ES-I3 (cell line): ENCODE measurements at regions not wholly inside any gene's neighbourhood (a gene's known extent, or its start where the extent isn't known, plus 50 kb on each side); places are given as distances from the start of the nearest gene placed in this dataset.

Experiments used
- H3K36me3 ChIP-seq: 2 replicates; pipeline ENCODE4 v1.6.1; 2013; ENCODE audit warnings: mild to moderate bottlenecking, low read length, control low read depth, moderate library complexity; ENCODE audit not compliant: insufficient read depth
- H3K4me1 ChIP-seq: 2 replicates; pipeline ENCODE4 v1.6.1; 2013; ENCODE audit warnings: mild to moderate bottlenecking, control low read depth, low read length; ENCODE audit not compliant: insufficient read depth
- H3K9ac ChIP-seq: 2 replicates; pipeline ENCODE4 v1.6.1; 2013; ENCODE audit warnings: low read depth, mild to moderate bottlenecking, low read length, moderate library complexity
- H3K9me3 ChIP-seq: 2 replicates; pipeline ENCODE4 v1.6.1; 2013; ENCODE audit warnings: mild to moderate bottlenecking, low read length, moderate library complexity; ENCODE audit not compliant: control insufficient read depth, insufficient read depth

DNA sequence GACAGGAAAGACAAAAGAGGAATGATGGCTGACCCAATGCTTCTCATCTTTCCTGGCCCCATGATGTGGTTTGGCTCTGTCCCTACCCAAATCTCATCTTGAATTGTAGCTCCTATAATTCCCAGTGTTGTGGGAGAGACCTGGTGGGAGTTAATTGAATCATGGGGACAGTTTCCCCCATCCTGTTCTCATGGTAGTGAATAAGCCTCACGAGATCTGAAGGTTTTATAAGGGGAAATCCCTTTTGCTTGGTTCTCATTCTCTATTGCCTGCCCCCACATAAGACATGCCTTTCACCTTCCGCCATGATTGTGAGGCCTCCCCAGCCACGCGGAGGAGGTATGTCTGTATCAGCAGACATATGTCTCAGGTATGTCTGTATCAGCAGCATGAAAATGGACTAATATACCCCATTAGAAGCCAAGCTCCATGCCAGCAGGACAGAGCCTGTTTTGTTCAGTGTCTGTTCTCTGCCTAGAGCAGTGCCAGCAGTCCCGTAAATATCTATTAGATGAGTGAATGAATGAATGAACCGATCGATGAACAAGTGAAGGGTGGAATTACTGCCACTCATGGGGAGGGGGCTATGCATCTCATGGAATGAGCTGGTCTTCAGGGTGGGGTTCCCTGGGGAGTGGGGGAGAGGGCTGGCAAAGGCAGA, 304.4 kb downstream of the SOX9 start:
- no peaks in the 10 kb centered on the region for H3K9me3 ChIP-seq
- no peak overlapping the region for H3K9ac ChIP-seq
- peaks cover 22% of the 10 kb centered on the region for H3K4me1 ChIP-seq
- H3K36me3 ChIP-seq, result no peaks in the 10 kb centered on the region

- Histone ChIP-seq H3K4me1 (peaks cover 18% of the 10 kb centered on the region), H3K9ac (no peak overlapping the region), H3K36me3 (no peaks in the 10 kb centered on the region), H3K9me3 (no peaks in the 10 kb centered on the region)
Measured at GRCh38 chr17:72425794-72426168, 305.0 kb downstream of the SOX9 start.

DNA sequence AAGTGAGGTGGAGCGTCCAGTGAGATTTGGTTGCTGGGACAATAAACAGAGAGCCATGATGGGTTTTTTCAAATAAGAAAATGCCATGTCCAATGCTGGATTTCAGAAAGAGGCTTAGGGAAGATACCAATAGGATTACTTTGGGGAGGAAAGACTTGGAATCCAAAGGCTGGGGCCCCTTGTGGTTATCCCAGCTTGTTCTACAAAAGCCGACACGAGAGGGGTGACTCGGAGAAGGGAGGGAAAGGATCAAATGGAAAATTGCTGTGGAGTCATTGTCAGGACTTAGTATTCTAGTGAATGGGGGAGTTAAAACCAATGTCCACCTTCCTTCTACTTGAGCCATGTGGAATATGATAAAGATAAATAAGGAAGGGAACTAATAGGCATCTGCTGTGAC, 305.5 kb downstream of the SOX9 start:
- no peak overlapping the region for H3K9ac ChIP-seq
- no peaks in the 10 kb centered on the region for H3K9me3 ChIP-seq
- H3K4me1 ChIP-seq, result peaks cover 12% of the 10 kb centered on the region
- no peaks in the 10 kb centered on the region for H3K36me3 ChIP-seq

DNA sequence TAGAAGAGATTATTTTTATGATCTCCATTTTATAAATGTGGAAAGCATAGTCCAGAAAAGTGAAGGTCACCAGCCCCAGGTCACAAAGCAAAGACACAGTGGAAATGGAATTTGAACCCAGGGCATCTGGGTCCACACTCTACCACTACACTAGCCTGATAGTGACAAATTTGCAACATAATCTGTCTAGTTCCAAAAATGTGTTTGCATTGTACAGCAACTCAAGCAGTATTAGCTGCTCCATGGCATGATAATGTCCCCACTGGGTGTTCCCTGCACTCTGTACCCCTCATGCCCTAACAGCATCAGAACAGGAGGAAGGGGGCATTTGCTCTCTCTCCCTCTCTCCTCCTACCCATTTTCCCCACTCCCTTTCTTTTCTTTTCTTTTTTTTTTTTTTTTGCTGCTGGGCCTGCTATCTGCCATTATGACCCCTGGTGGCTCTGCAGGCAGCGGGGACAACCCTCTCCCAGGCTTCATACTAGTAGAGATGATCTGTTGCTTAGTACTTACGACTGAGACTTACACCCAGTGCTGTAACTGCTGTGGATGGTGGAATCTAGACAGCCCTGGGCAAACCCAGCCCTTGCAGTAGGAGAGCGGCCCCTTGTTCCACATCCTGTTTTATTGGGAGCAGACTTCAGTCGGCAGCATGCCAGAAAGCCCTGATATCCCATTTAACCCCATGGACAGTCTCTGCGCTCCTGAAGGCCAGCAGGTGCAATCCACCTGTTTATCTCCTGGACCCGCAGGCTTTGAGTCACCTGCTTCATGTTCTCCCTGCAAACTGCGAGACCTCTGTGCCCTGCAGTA, 306.3 kb downstream of the SOX9 start:
- Histone ChIP-seq H3K36me3 (no peaks in the 10 kb centered on the region), H3K9me3 (no peaks in the 10 kb centered on the region), H3K9ac (no peak overlapping the region), H3K4me1 (peaks cover 7% of the 10 kb centered on the region)

GRCh38 chr17:72427761-72428109, 306.9 kb downstream of the SOX9 start:
- Histone ChIP-seq H3K36me3 (no peaks in the 10 kb centered on the region), H3K9ac (no peak overlapping the region), H3K4me1 (peaks cover 2% of the 10 kb centered on the region), H3K9me3 (no peaks in the 10 kb centered on the region)

GRCh38 chr17:72429066-72429638, 308.3 kb downstream of the SOX9 start:
- H3K4me1 ChIP-seq, result no peaks in the 10 kb centered on the region; the same call in 1 of the 2 replicates
- no peaks in the 10 kb centered on the region for H3K9me3 ChIP-seq
- H3K36me3 ChIP-seq, result no peaks in the 10 kb centered on the region
- no peak overlapping the region for H3K9ac ChIP-seq

- no peaks in the 10 kb centered on the region; the same call in 1 of the 2 replicates for H3K4me1 ChIP-seq
Measured at GRCh38 chr17:72430611-72431432, 310.0 kb downstream of the SOX9 start.

GRCh38 chr17:72432143-72432621, 311.4 kb downstream of the SOX9 start:
- Histone ChIP-seq H3K36me3 (no peaks in the 10 kb centered on the region), H3K4me1 (no peaks in the 10 kb centered on the region; the same call in 1 of the 2 replicates), H3K9me3 (no peaks in the 10 kb centered on the region), H3K9ac (no peak overlapping the region)

More at GRCh38 chr17:72430611-72431432, 310.0 kb downstream of the SOX9 start:
- no peaks in the 10 kb centered on the region for H3K36me3 ChIP-seq
- H3K9ac ChIP-seq, result no peak overlapping the region
- no peaks in the 10 kb centered on the region for H3K9me3 ChIP-seq

GRCh38 chr17:72432881-72433280, 312.1 kb downstream of the SOX9 start:
- no peaks in the 10 kb centered on the region; the same call in 1 of the 2 replicates for H3K4me1 ChIP-seq
- H3K9ac ChIP-seq, result no peak overlapping the region
- no peaks in the 10 kb centered on the region for H3K9me3 ChIP-seq
- no peaks in the 10 kb centered on the region for H3K36me3 ChIP-seq

GRCh38 chr17:72433797-72434196, 313.0 kb downstream of the SOX9 start:
- Histone ChIP-seq H3K36me3 (no peaks in the 10 kb centered on the region), H3K9me3 (no peaks in the 10 kb centered on the region), H3K4me1 (no peaks in the 10 kb centered on the region; the same call in 1 of the 2 replicates), H3K9ac (no peak overlapping the region)

GRCh38 chr17:72434581-72434980, 313.8 kb downstream of the SOX9 start:
- Histone ChIP-seq H3K9ac (no peak overlapping the region), H3K4me1 (no peaks in the 10 kb centered on the region; the same call in 1 of the 2 replicates), H3K9me3 (no peaks in the 10 kb centered on the region), H3K36me3 (no peaks in the 10 kb centered on the region)

DNA sequence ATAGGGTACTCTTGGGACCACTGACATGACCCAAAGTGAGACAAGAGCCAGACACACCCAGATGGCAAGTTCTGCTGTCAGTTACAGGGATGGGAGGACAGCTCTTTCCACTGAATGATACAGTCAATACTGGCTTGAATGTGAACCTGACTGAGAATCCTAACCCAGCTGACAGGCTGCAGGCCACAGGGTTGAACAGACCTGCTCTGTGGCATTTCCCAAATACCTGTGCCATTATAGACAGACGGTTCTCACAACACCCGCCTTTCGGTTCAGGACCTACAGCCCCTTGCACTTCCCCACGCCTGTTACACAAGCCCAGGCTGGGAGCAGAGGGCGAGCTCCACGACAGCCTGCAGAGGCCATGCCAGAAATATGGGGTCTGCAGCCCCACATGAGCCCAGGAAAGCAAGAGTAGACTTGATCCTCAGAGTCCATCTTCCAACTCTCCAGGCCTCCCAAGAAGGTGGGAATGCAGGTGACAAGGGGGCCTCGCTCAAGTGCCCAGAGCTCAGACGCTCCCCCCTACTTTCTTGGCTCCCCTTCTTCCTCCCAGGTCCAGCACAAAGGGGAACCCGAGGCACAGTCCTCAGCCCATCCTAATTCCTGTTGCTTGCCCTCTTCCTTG, 314.3 kb downstream of the SOX9 start:
- Histone ChIP-seq H3K9ac (no peak overlapping the region), H3K36me3 (no peaks in the 10 kb centered on the region), H3K9me3 (no peaks in the 10 kb centered on the region), H3K4me1 (no peaks in the 10 kb centered on the region; the same call in 1 of the 2 replicates)

- Histone ChIP-seq H3K9ac (no peak overlapping the region), H3K9me3 (no peaks in the 10 kb centered on the region), H3K4me1 (no peaks in the 10 kb centered on the region), H3K36me3 (no peaks in the 10 kb centered on the region)
Measured at GRCh38 chr17:72438783-72439182, 318.0 kb downstream of the SOX9 start.
